Esophagus mucosa (tissue), 1 donor: ENCODE measurements at regions not wholly inside any gene's neighbourhood (a gene's known extent, or its start where the extent isn't known, plus 50 kb on each side); places are given as distances from the start of the nearest gene placed in this dataset.

Experiments used
- ATAC-seq: fragments of 200-7000 bp; cut with Tn5 transposase; one replicate; pipeline ENCODE4 v1.9.1; 2020
- donor health status: DM: yes; HTN: yes; CAD: no.

- ATAC-seq: no peak
Measured at GRCh38 chr16:74169687-74170376, 126.8 kb upstream of the PSMD7 start.

GRCh38 chr16:74169066-74169465 is 127.5 kb upstream of the PSMD7 start:
- ATAC-seq: no peak

- ATAC-seq: no peak
Measured at GRCh38 chr16:74168445-74168844, 128.2 kb upstream of the PSMD7 start.

DNA sequence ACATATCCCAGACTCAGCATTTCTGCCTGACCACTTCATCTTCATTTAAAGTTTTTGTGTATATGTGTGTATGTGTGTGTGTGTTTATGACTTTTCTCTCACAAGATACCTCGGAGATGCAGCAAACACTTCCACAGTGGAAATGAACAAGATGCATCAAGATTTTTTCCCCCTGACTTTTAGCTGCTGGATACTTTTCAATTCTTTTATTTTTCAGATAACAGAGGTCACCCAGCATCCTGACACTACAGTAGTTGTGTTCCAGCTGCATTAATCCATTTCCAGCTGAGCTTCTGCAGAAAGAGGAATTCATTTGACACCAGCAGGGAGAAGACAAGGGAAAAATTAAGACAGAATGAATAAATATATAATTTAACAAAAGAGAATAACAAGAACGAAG is 130.2 kb upstream of the PSMD7 start:
- ATAC-seq: no peak

DNA sequence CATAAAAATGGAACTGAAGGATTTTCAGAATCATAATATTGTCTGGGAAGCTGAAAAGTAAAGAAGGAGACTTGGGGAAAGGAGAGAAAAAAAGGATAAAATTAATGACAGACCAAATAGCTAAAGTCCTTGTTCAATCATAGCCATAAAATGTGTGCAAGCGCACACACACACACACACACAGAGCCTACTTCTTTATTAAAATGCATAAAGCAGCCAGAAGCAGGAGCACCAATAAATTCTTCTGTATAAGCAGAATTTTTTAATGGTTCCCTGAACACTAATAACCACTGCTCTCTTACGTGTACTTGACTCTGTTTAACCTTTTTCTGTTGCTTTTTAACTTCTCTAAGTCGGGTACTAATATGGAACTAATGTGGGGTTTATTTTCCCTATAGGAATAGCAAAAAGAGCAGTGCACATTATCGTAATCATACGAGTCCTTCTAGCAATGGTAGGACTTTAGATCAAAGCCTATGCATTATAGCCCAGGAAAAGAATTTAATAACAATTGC is 131.0 kb upstream of the PSMD7 start:
- ATAC-seq: no peak

DNA sequence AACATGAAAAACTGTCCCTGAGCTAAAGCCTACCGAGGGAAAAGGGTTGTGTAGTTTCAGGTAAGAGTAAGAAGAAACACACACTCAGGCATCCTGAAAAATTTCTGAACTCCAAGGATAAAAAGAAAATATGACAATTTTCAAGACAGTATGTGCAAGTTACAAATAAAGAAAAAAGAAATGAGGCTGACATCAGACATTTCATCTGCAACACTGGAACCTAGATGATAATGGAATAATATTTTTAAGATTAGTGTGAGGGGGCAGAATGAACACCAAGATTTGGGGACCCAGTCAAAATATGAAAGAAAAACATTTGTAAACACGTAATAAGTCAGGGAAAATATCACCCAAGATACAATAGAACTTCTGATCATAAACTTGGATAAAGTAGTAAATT is 135.9 kb upstream of the PSMD7 start:
- ATAC-seq: no peak

- ATAC-seq: no peak
Measured at GRCh38 chr16:74153773-74154172, 142.8 kb upstream of the PSMD7 start.

- no peak for ATAC-seq
Measured at GRCh38 chr16:74146643-74147042, 150.0 kb upstream of the PSMD7 start.

- ATAC-seq: no peak
Measured at GRCh38 chr16:74143171-74143570, 153.4 kb upstream of the PSMD7 start.

GRCh38 chr16:74141015-74141414 is 155.6 kb upstream of the PSMD7 start:
- no peak for ATAC-seq

- no peak for ATAC-seq
Measured at GRCh38 chr16:74140557-74140956, 156.1 kb upstream of the PSMD7 start.

GRCh38 chr16:74123826-74124225 is 172.8 kb upstream of the PSMD7 start:
- ATAC-seq: no peak

DNA sequence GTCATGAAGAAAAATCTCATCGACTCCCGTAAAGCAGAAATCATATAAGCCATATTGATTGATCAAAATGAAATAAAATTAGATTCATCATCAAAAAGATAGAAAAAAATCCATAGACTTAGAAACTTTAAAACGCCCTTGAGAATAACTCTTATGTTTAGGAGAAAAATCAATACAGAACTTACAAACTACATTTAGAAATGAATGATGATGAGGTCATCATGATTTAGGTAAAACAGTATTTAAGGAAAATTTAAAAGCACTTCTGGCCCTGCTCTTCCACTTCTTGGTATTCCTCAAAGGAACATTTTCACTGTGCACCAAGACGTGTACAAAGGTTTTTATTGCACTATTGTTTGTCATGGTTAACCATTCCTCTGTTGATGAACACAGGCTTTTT is 173.4 kb upstream of the PSMD7 start:
- no peak for ATAC-seq

DNA sequence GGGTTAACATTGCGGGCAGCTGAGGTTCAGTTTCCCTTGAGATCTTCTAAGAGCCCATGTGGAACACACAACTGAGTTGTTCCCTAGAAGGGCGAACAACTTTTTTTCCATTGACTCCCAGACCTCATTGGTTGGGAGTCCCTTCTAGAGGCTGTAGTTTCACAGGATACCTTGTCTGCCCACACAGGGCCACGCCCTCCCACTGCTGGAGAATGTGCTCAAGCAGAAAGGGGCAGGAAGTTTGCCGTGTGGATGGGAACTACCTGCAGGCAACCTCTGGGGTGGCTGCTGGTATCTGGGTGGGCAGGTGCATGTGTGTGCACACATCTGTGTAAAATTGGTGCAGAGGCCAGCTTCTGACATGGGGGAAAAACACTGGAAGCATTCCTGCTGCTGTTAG is 178.8 kb upstream of the PSMD7 start:
- no peak for ATAC-seq

- no peak for ATAC-seq
Measured at GRCh38 chr16:74113545-74113944, 183.1 kb upstream of the PSMD7 start.

GRCh38 chr16:74111456-74111982 is 185.1 kb upstream of the PSMD7 start:
- no peak for ATAC-seq

GRCh38 chr16:74107795-74108610 is 188.6 kb upstream of the PSMD7 start:
- ATAC-seq: peak; percentile 63

DNA sequence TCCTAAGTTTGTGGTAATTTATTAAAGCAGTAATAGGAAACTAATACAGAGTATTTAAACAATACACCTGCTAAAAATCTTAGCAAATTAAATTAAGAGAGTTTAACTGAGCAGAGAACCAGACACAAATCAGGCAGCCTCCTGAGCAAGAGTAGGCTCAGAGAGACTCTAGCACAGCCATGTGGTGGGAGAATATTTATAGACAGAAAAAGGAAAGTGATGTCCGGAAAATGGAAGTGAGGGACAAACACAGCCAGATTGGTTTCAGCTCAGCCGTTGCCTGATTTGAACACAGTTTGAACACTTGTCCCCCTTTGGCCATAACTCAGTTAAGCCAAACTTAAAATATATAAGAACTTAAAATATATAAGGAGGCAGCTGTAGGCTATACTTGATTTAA is 192.6 kb upstream of the PSMD7 start:
- ATAC-seq: no peak

DNA sequence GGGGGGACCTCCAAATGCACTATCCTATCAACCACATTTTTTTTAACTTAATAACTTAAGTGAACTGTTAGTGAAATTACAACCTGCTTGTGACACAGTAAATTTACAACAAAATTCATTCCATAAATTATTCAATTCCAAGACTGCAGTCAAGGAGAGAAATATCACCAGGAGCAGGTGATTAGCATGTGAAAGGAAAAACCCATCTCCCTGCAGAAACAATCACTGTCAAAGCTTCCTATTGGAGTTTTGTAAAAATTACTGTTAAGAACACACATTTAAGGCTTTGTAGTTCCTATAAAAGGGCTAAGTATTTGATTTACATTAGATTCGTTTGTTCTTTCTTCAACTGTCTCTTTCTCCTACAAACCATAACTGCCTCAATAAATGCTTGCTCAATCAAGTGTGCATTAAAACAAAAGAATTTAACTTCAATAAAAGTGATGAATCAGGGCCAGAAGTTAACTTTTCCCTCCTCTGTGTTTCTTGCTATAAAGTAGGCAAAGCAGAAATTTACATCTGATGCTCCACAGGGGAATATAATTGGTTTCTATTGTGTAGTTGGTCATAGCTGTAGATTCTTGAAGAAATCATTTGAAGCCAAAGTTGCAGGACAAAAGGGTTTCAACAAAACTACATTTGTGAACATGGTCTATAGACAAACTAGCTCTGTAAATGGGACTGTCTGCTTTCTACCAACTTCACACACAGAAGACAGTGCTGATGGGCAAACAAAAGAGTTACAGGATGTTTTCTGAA is 195.1 kb upstream of the PSMD7 start:
- ATAC-seq: no peak

GRCh38 chr16:74100395-74101326 is 196.0 kb upstream of the PSMD7 start:
- no peak for ATAC-seq

- no peak for ATAC-seq
Measured at GRCh38 chr16:74099530-74099929, 197.1 kb upstream of the PSMD7 start.

DNA sequence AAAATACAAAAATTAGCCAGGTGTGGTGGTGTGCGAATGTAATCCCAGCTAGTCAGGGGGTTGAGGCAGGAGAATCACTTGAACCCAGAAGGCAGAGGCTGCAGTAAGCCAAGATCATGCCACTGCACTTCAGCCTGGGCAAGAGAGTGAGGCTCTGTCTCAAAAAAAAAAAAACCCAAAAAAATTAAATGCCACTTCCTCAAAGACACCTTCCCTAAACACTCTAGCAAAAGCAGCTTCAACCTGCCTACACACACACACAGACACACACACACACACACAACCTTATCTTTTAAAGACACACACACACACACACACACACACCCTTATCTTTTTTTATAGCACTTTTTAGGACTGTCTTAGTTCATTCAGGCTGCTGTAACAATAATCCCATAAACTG is 201.7 kb upstream of the PSMD7 start:
- ATAC-seq: no peak
